GM12878 (cell line): ENCODE measurements at regions not wholly inside any gene's neighbourhood (a gene's known extent, or its start where the extent isn't known, plus 50 kb on each side); places are given as distances from the start of the nearest gene placed in this dataset.
"Not testable (repeated sequence)": the region's sequence is repeated elsewhere in the genome, so short reads cannot be mapped to it uniquely, and the experiment has no call there.

Experiments
- ATAC-seq: fragments of 200-7000 bp; cut with Tn5 transposase; 3 replicates; pipeline ENCODE4 v1.9.1; 2020; ENCODE audit warnings: mild to moderate bottlenecking, moderate library complexity
- BruUV-seq: library from RNA; stranded (reverse); fragments of 400-500 nt; replicated peaks from 2 replicates; lab custom pipeline; 2021; lab: Mats Ljungman, UMichigan
- CTCF ChIA-PET: fragments of 300-600 bp; sonication (Branson Sonifier 250); formaldehyde crosslinking; extraction: SDS; loops from one replicate; lab custom pipeline; 2021; ENCODE audit warnings: inconsistent platforms; lab: Yijun Ruan, JAX
- POLR2A ChIA-PET: fragments of 350-600 bp; formaldehyde crosslinking; extraction: SDS; loops from one replicate; lab custom pipeline; 2021; ENCODE audit warnings: inconsistent platforms; lab: Charles Lee
- RAD21 ChIA-PET: fragments of 300-600 bp; sonication (Branson Sonifier 250); formaldehyde crosslinking; loops from one replicate; lab custom pipeline; 2023; ENCODE audit warnings: antibody characterized with exemption; ENCODE audit not compliant: unreplicated experiment; lab: Charles Lee
- SMC1A ChIA-PET: fragments of 300-600 bp; sonication (Branson Sonifier 250); formaldehyde crosslinking; loops from one replicate; lab custom pipeline; 2023; ENCODE audit not compliant: unreplicated experiment, uncharacterized antibody; lab: Charles Lee
- DNase-seq: peaks from one replicate; pipeline ENCODE4 v3.0.0-alpha.2; 2011; ENCODE audit warnings: low read depth, low spot score
- FAIRE-seq: peaks from 3 replicates; lab custom pipeline; 2011; peaks lifted over from hg19 to GRCh38; lab: Jason Lieb, UNC
- H2AFZ ChIP-seq: 2 replicates; pipeline ENCODE4 v1.6.0; 2011; ENCODE audit warnings: low read depth, low read length, control low read depth; ENCODE audit not compliant: control insufficient read depth
- H3K27ac ChIP-seq: 2 replicates; pipeline ENCODE4 v1.5.1; 2011; ENCODE audit warnings: control low read depth; ENCODE audit not compliant: control insufficient read depth, insufficient read depth
- H3K27me3 ChIP-seq, 2 experiments: replicated peaks in 1 of 2; 2 replicates each; pipeline versions ENCODE4 v1.6.0 to v1.6.1; 2011; ENCODE audit warnings: low read length in 1 of 2; ENCODE audit not compliant: control insufficient read depth in 2 of 2, insufficient read depth in 2 of 2
- H3K36me3 ChIP-seq, 2 experiments: 2 replicates each; pipeline ENCODE4 v1.5.1; 2011; ENCODE audit warnings: low read length in 1 of 2; ENCODE audit not compliant: control insufficient read depth in 2 of 2, insufficient read depth in 2 of 2
- H3K4me1 ChIP-seq: 2 replicates; pipeline ENCODE4 v1.6.1; 2011; ENCODE audit warnings: mild to moderate bottlenecking, low read length, moderate library complexity, mixed read lengths; ENCODE audit not compliant: control insufficient read depth, insufficient read depth
- H3K4me2 ChIP-seq: 2 replicates; pipeline ENCODE4 v1.6.0; 2011; ENCODE audit warnings: control low read depth; ENCODE audit not compliant: control insufficient read depth, insufficient read depth
- H3K4me3 ChIP-seq: fragments of 200-600 bp; sonication (generic); 2 replicates; pipeline ENCODE4 v1.5.1; 2016
- H3K79me2 ChIP-seq: 2 replicates; pipeline ENCODE4 v1.6.0; 2011; ENCODE audit warnings: low read length; ENCODE audit not compliant: control insufficient read depth, insufficient read depth
- H3K9ac ChIP-seq: 2 replicates; pipeline ENCODE4 v1.8.0; 2011; ENCODE audit warnings: low read length, control low read depth, mixed read lengths; ENCODE audit not compliant: control insufficient read depth, insufficient read depth
- H3K9me3 ChIP-seq: replicated peaks from 3 replicates; pipeline ENCODE4 v1.5.1; 2011; ENCODE audit warnings: mild to moderate bottlenecking, low read length; ENCODE audit not compliant: control insufficient read depth, insufficient read depth
- H4K20me1 ChIP-seq: 2 replicates; pipeline ENCODE4 v1.6.0; 2011; ENCODE audit not compliant: control insufficient read depth, insufficient read depth
- BCLAF1 ChIP-seq: fragments of 450-650 bp; IDR thresholded peaks from 2 replicates; pipeline ENCODE4 v1.6.1; 2017; ENCODE audit warnings: antibody characterized with exemption, mild to moderate bottlenecking, moderate library complexity
- EZH2 ChIP-seq: IDR thresholded peaks from 2 replicates; pipeline ENCODE4 v1.6.1; 2012; ENCODE audit warnings: low read depth, mild to moderate bottlenecking, control low read depth, inconsistent platforms, low read length, borderline replicate concordance; ENCODE audit not compliant: control insufficient read depth
- HDAC2 ChIP-seq: fragments of 200-600 bp; sonication (generic); IDR thresholded peaks from 2 replicates; pipeline ENCODE4 v1.6.1; 2017
- HDGF ChIP-seq: fragments of 450-650 bp; IDR thresholded peaks from 2 replicates; pipeline ENCODE4 v1.6.1; 2016; ENCODE audit warnings: antibody characterized with exemption
- MTA3 ChIP-seq: IDR thresholded peaks from 2 replicates; pipeline ENCODE4 v1.6.1; 2012; ENCODE audit warnings: low read length, inconsistent platforms, borderline replicate concordance
- NKRF ChIP-seq: fragments of 450-650 bp; conservative IDR thresholded peaks from 2 replicates; pipeline ENCODE4 v1.6.1; 2017; ENCODE audit warnings: mild to moderate bottlenecking, moderate library complexity
- PML ChIP-seq: IDR thresholded peaks from 2 replicates; pipeline ENCODE4 v1.6.1; 2012; ENCODE audit warnings: low read length, inconsistent platforms
- RELA ChIP-seq: fragments of 450-650 bp; IDR thresholded peaks from 2 replicates; pipeline ENCODE4 v1.8.0; 2014; ENCODE audit warnings: borderline replicate concordance; ENCODE audit not compliant: partially characterized antibody
- SMARCA5 ChIP-seq: fragments of 450-650 bp; IDR thresholded peaks from 2 replicates; pipeline ENCODE4 v1.6.1; 2017; ENCODE audit warnings: mild to moderate bottlenecking
- ZNF24 ChIP-seq: fragments of 450-650 bp; IDR thresholded peaks from 2 replicates; pipeline ENCODE4 v1.6.1; 2017; ENCODE audit warnings: antibody characterized with exemption, mild to moderate bottlenecking
- ZNF274 ChIP-seq: IDR thresholded peaks from one replicate; pipeline ENCODE4 v1.8.0; 2011; ENCODE audit not compliant: insufficient read length, insufficient read depth
- ZSCAN29 ChIP-seq: fragments of 450-650 bp; IDR thresholded peaks from 2 replicates; pipeline ENCODE4 v1.6.1; 2017; ENCODE audit warnings: mild to moderate bottlenecking, moderate library complexity
- WGBS: methylation state at CpG from one replicate; pipeline ENCODE4 v1.1.6; 2016; ENCODE audit warnings: low lambda C conversion rate; ENCODE audit not compliant: insufficient replicate concordance, insufficient coverage; ENCODE audit errors: missing lambda C conversion rate; 5-methylcytosine and 5-hydroxymethylcytosine counted together
- in situ Hi-C: fragments of 300-500 bp; cut with MboI; formaldehyde crosslinking; loops from 9 replicates; pipeline ENCODE4 v1.14.3; 2018; ENCODE audit warnings: mixed read lengths
- intact Hi-C: fragments of 100-400 bp; cut with micrococcal nuclease; formaldehyde crosslinking; loops from one replicate; pipeline ENCODE4 v1.14.2; 2022; ENCODE audit not compliant: unreplicated experiment
- TF ChIP-seq, protein P1 (sequence below): IDR thresholded peaks from 2 replicates; pipeline ENCODE4 v1.6.1; 2012; ENCODE audit warnings: low read depth, low read length, improper control_type of control experiment

DNA sequence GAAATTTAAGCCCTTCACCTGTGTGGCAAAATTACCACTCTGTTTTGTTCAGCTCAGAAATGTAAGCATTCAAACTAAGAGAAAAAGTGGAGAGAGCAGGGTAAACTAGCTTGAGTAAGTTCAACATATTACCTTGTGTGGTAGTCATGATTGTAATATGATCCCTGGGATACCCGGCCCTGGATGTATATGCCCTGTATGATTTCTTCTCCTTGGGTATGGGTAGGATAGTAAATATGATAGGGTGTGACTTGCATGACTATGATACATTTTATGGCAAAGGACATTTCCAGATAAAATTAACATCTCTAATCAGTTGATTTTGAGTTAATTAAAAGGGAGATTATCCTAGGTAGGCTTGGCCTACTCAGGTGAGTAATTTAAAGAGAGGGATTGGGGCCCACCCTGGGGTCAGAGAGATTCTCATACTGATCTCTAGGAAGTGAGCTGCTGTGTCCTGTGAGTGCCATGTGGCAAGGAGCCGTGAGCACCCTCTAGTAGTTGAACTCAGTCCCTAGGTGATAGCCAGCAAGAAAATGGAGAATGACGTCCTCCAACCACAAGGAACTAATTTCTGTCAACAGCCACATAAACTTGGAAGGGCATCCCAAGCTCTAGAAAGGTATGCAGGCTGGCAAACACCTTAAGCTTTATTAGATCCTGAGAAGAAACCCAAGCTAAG is 62.2 kb upstream of the ANXA1 start:
- H2AFZ ChIP-seq = no peak overlapping the region
- intact Hi-C loops = loop anchor here (10.0 kb wide), 1 partner anchor 1055 kb away; no protein-coding TSS in a partner anchor
- no TSS peak for BruUV-seq
- ChIA-PET CTCF (interaction anchor here (0.8 to 3.4 kb wide), 7 partner anchors 7 to 808 kb away, joined by 3 to 11 read pairs (median 3); no protein-coding TSS in a partner anchor), POLR2A (no interaction called here), SMC1A (interaction anchor here (0.9 to 1.7 kb wide), 4 partner anchors 10 to 111 kb away, joined by 3 to 5 read pairs (median 4); no protein-coding TSS in a partner anchor), RAD21 (no interaction called here)
- WGBS = 12% methylated on average over 3 of the region's 3 CpGs
- no peaks in the 10 kb centered on the region for H3K4me1 ChIP-seq
- no peaks in the 10 kb centered on the region for H3K79me2 ChIP-seq
- no peak for ATAC-seq
- H3K4me2 ChIP-seq = no peak overlapping the region
- H3K4me3 ChIP-seq = no peak overlapping the region
- FAIRE-seq = peak; percentile 18
- no peaks in the 10 kb centered on the region for H3K9me3 ChIP-seq
- no peak overlapping the region for H3K27ac ChIP-seq
- no peaks in the 10 kb centered on the region for H4K20me1 ChIP-seq
- no peaks in the 10 kb centered on the region for H3K27me3 ChIP-seq
- DNase-seq = no peak
- no peaks in the 10 kb centered on the region for H3K36me3 ChIP-seq
- TF ChIP-seq RELA (no peak), ZNF274 (no peak), EZH2 (no peak), BCLAF1 (no peak), PML (no peak), ZSCAN29 (no peak), HDAC2 (no peak), SMARCA5 (no peak), HDGF (no peak), ZNF24 (no peak), MTA3 (no peak), NKRF (no peak)
- TF ChIP-seq, protein P1, sequence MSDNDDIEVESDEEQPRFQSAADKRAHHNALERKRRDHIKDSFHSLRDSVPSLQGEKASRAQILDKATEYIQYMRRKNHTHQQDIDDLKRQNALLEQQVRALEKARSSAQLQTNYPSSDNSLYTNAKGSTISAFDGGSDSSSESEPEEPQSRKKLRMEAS = no peak
- TF ChIP-seq, all 136 proteins: peak for 0
- in situ Hi-C loops = loop anchor here (5.0 kb wide), 1 partner anchor 232 kb away; no protein-coding TSS in a partner anchor
- no peak overlapping the region for H3K9ac ChIP-seq

DNA sequence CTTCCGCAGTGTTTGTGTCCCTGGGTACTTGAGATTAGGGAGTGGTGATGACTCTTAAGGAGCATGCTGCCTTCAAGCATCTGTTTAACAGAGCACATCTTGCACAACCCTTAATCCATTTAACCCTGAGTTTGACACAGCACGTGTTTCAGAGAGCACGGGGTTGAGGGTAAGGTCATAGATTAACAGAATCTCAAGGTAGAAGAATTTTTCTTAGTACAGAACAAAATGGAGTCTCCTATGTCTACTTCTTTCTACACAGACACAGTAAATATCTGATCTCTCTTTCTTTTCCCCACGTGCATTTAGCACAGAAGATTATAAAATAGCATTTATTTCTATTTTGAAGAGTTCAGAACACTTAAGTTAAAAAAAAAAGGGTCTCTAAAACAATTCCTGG is 63.8 kb upstream of the ANXA1 start:
- H3K27ac ChIP-seq, SMC1A ChIA-PET, H3K9ac ChIP-seq, H3K79me2 ChIP-seq, BruUV-seq, H4K20me1 ChIP-seq, H3K36me3 ChIP-seq, H3K4me1 ChIP-seq, CTCF ChIA-PET, H3K4me3 ChIP-seq, H3K27me3 ChIP-seq, H3K9me3 ChIP-seq, POLR2A ChIA-PET, DNase-seq, ATAC-seq, RAD21 ChIA-PET, H2AFZ ChIP-seq, H3K4me2 ChIP-seq, FAIRE-seq: not testable (repeated sequence)
- WGBS = 3% methylated on average over 3 of the region's 4 CpGs
- intact Hi-C loops = loop anchor here (10.0 kb wide), 1 partner anchor 1053 kb away; no protein-coding TSS in a partner anchor
- in situ Hi-C loops = loop anchor here (5.0 kb wide), 1 partner anchor 231 kb away; no protein-coding TSS in a partner anchor
